ENCODE measurements at regions not wholly inside any gene's neighbourhood (a gene's known extent, or its start where the extent isn't known, plus 50 kb on each side); places are given as distances from the start of the nearest gene placed in this dataset.

DNA sequence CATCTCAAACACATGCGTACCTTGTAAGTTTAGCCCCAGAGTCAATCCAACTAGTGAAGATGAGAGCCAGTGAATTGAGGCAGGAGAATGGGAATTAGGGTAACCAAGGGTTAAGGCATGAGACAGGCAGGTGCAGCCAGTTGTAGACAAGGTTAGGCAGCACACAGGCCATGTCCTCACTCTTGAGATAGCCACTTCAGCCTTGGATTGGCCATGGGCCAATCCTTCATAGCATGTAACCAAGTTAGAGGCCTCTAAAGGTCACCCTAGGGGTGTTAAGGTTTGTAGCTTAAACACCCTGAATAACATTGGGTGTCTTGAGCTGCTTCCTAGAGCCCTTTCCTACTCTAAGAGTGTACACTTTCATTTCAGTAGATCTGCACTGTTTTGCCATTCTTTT, 208.2 kb upstream of the RBM19 start:
- no peak overlapping the region for H3K4me3 ChIP-seq (ENCODE audit: low read depth, low read length, poor library complexity, severe bottlenecking)
- ChIA-PET POLR2A (interaction anchor here (0.8 to 1.2 kb wide), 2 partner anchors 10 to 1664 kb away, joined by 3 read pairs; no protein-coding TSS in a partner anchor), CTCF (ENCODE audit: unreplicated experiment) (no interaction called here)
- DNase-seq (ENCODE audit: low spot score), result no peak
- H3K4me2 ChIP-seq (ENCODE audit: low read length), result no peak overlapping the region
- no peaks in the 10 kb centered on the region for H3K9me2 ChIP-seq (ENCODE audit: insufficient read depth, low read length)
- H3K79me2 ChIP-seq (ENCODE audit: insufficient read depth, low read depth, low read length), result no peaks in the 10 kb centered on the region
- H2AFZ ChIP-seq (ENCODE audit: low read length), result no peak overlapping the region
- no peak for TF ChIP-seq EZH2phosphoT487 (IDR thresholded peaks at IDR 0.05; ENCODE audit: borderline replicate concordance, low read depth, low read length)
- TF ChIP-seq, protein P1, sequence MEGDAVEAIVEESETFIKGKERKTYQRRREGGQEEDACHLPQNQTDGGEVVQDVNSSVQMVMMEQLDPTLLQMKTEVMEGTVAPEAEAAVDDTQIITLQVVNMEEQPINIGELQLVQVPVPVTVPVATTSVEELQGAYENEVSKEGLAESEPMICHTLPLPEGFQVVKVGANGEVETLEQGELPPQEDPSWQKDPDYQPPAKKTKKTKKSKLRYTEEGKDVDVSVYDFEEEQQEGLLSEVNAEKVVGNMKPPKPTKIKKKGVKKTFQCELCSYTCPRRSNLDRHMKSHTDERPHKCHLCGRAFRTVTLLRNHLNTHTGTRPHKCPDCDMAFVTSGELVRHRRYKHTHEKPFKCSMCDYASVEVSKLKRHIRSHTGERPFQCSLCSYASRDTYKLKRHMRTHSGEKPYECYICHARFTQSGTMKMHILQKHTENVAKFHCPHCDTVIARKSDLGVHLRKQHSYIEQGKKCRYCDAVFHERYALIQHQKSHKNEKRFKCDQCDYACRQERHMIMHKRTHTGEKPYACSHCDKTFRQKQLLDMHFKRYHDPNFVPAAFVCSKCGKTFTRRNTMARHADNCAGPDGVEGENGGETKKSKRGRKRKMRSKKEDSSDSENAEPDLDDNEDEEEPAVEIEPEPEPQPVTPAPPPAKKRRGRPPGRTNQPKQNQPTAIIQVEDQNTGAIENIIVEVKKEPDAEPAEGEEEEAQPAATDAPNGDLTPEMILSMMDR (conservative IDR thresholded peaks at IDR 0.05; ENCODE audit: low read length), result no peak
- no peak overlapping the region for H3K27ac ChIP-seq (ENCODE audit: low read depth, low read length, poor library complexity, severe bottlenecking)
- H4K20me1 ChIP-seq (ENCODE audit: insufficient read depth, low read length), result no peaks in the 10 kb centered on the region
- no peaks in the 10 kb centered on the region for H3K9me3 ChIP-seq (ENCODE audit: low read length)
- intact Hi-C loops (cut with micrococcal nuclease; ENCODE audit: unreplicated experiment), result no loop called here
- H3K4me1 ChIP-seq (ENCODE audit: insufficient read depth, low read length, poor library complexity, severe bottlenecking), result no peaks in the 10 kb centered on the region
- H3K36me3 ChIP-seq (ENCODE audit: insufficient read depth, low read length), result no peaks in the 10 kb centered on the region
- no TSS peak for BruUV-seq (replicated peaks)

DNA sequence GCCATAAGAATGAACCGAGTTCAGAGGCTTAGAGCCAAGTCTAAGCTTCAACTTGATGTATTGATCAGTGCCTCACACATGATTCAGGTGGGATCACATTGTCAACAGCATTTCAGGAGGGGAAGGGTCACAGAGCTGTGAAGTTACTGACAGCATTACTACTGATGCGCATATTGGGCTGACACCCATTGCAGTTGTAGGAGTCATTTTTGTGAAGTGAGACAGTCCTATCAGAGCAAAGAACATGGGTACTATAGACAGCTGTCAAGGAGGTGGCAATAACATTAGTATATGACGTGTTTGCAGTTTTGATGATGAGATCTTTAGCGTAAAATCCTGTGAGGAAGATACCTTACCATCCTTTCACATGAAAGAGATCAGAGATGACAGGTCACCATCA, 206.0 kb upstream of the RBM19 start:
- Histone ChIP-seq H3K36me3 (ENCODE audit: insufficient read depth, low read length) (no peaks in the 10 kb centered on the region), H3K4me1 (ENCODE audit: insufficient read depth, low read length, poor library complexity, severe bottlenecking) (no peaks in the 10 kb centered on the region), H3K79me2 (ENCODE audit: insufficient read depth, low read depth, low read length) (no peaks in the 10 kb centered on the region), H3K9me3 (ENCODE audit: low read length) (no peaks in the 10 kb centered on the region), H3K9me2 (ENCODE audit: insufficient read depth, low read length) (no peaks in the 10 kb centered on the region), H2AFZ (ENCODE audit: low read length) (no peak overlapping the region), H3K4me3 (ENCODE audit: low read depth, low read length, poor library complexity, severe bottlenecking) (no peak overlapping the region), H3K27ac (ENCODE audit: low read depth, low read length, poor library complexity, severe bottlenecking) (no peak overlapping the region), H4K20me1 (ENCODE audit: insufficient read depth, low read length) (no peaks in the 10 kb centered on the region), H3K4me2 (ENCODE audit: low read length) (no peak overlapping the region)
- DNase-seq (ENCODE audit: low spot score), result no peak
- no TSS peak for BruUV-seq (replicated peaks)
- intact Hi-C loops (cut with micrococcal nuclease; ENCODE audit: unreplicated experiment), result no loop called here
- ChIA-PET CTCF (ENCODE audit: unreplicated experiment) (interaction anchor here (0.6 kb wide), 1 partner anchor 191 kb away, joined by 3 read pairs; no protein-coding TSS in a partner anchor), POLR2A (no interaction called here)
- TF ChIP-seq EZH2phosphoT487 (IDR thresholded peaks at IDR 0.05; ENCODE audit: borderline replicate concordance, low read depth, low read length), result no peak
- TF ChIP-seq, protein P1 (conservative IDR thresholded peaks at IDR 0.05; ENCODE audit: low read length), result no peak

DNA sequence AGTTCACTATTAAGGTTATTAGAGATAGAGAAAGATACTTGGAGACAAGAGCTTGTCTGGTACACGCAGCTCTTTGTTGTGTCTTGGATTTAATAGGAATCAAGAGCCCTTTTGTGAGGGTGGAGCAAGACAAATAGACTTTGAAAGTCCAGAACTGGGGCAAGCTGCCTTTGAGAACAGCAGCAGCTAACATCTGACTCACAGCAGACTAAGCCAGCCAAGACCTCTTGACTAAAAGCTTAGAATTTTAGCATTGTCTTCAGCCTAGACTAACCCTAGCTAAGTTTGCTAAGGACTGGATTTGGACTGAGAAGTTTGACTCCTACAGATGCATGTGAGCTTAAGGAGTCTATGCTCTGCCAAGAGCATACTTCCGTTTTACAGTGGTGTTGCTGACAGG, 201.9 kb upstream of the RBM19 start:
- TF ChIP-seq EZH2phosphoT487 (IDR thresholded peaks at IDR 0.05; ENCODE audit: borderline replicate concordance, low read depth, low read length), result no peak
- TF ChIP-seq, protein P1 (conservative IDR thresholded peaks at IDR 0.05; ENCODE audit: low read length), result no peak
- ChIA-PET POLR2A (no interaction called here), CTCF (ENCODE audit: unreplicated experiment) (no interaction called here)
- intact Hi-C loops (cut with micrococcal nuclease; ENCODE audit: unreplicated experiment), result no loop called here
- no peaks in the 10 kb centered on the region for H3K4me1 ChIP-seq (ENCODE audit: insufficient read depth, low read length, poor library complexity, severe bottlenecking)
- H3K36me3 ChIP-seq (ENCODE audit: insufficient read depth, low read length), result no peaks in the 10 kb centered on the region
- H4K20me1 ChIP-seq (ENCODE audit: insufficient read depth, low read length), result no peaks in the 10 kb centered on the region
- no TSS peak for BruUV-seq (replicated peaks)
- H3K79me2 ChIP-seq (ENCODE audit: insufficient read depth, low read depth, low read length), result no peaks in the 10 kb centered on the region
- no peak overlapping the region for H3K4me2 ChIP-seq (ENCODE audit: low read length)
- DNase-seq (ENCODE audit: low spot score), result no peak
- no peak overlapping the region for H3K27ac ChIP-seq (ENCODE audit: low read depth, low read length, poor library complexity, severe bottlenecking)
- no peak overlapping the region for H3K4me3 ChIP-seq (ENCODE audit: low read depth, low read length, poor library complexity, severe bottlenecking)
- H3K9me3 ChIP-seq (ENCODE audit: low read length), result no peaks in the 10 kb centered on the region
- H3K9me2 ChIP-seq (ENCODE audit: insufficient read depth, low read length), result no peaks in the 10 kb centered on the region
- H2AFZ ChIP-seq (ENCODE audit: low read length), result no peak overlapping the region

Measured in OCI-LY7 (cell line).